ENCODE measurements at regions not wholly inside any gene's neighbourhood (a gene's known extent, or its start where the extent isn't known, plus 50 kb on each side); places are given as distances from the start of the nearest gene placed in this dataset.
"Not testable (repeated sequence)": the region's sequence is repeated elsewhere in the genome, so short reads cannot be mapped to it uniquely, and the experiment has no call there.

GRCh38 chr7:22039670-22040069 is 94.0 kb upstream of the CDCA7L start:
- Histone ChIP-seq H3K4ac (ENCODE audit: low read depth, low read length) (no peak overlapping the region), H2AFZ (ENCODE audit: low read length) (no peak overlapping the region), H2BK12ac (ENCODE audit: insufficient read length, low read depth, low read length) (no peak overlapping the region), H3K79me1 (ENCODE audit: insufficient read depth, low read depth, low read length, poor library complexity, severe bottlenecking) (no peaks in the 10 kb centered on the region), H3K18ac (ENCODE audit: insufficient read length, low read depth, low read length) (no peak overlapping the region), H3T11ph (ENCODE audit: low read length) (no peak overlapping the region), H2BK120ac (ENCODE audit: low read depth, low read length, poor library complexity, severe bottlenecking) (no peak overlapping the region), H3K9me3 (ENCODE audit: control insufficient read depth, low read depth, low read length) (no peaks in the 10 kb centered on the region), H3K27ac (ENCODE audit: insufficient read length, low read depth, low read length) (no peak overlapping the region), H4K20me1 (ENCODE audit: control insufficient read depth, insufficient read depth, insufficient read length) (no peaks in the 10 kb centered on the region), H3K23ac (ENCODE audit: insufficient read length, low read depth, low read length) (no peak overlapping the region), H3K9ac (ENCODE audit: extremely low read depth, insufficient read length, low read length) (no peak overlapping the region), H3K79me2 (ENCODE audit: insufficient read depth, low read length) (no peaks in the 10 kb centered on the region), H2BK5ac (ENCODE audit: insufficient read length, low read length) (no peak overlapping the region), H3K27me3 (ENCODE audit: insufficient read depth, low read length) (no peaks in the 10 kb centered on the region), H3K4me2 (ENCODE audit: insufficient read depth, insufficient read length, low read length) (no peak overlapping the region), H3K56ac (ENCODE audit: insufficient read length, low read depth, low read length) (no peak overlapping the region), H3K14ac (ENCODE audit: insufficient read depth, low read length) (no peak overlapping the region), H2BK15ac (ENCODE audit: low read depth, low read length) (no peak overlapping the region), H2BK20ac (ENCODE audit: low read depth, low read length, poor library complexity, severe bottlenecking) (no peak overlapping the region), H2AK5ac (ENCODE audit: insufficient read length, low read length) (no peak overlapping the region), H4K5ac (ENCODE audit: insufficient read length, low read depth, low read length) (no peak overlapping the region), H4K8ac (replicated peaks; ENCODE audit: insufficient read length, low read depth, low read length) (no peak overlapping the region), H3K4me1 (ENCODE audit: insufficient read depth, low read length) (no peaks in the 10 kb centered on the region), H3K23me2 (ENCODE audit: insufficient read length, low read depth, low read length, poor library complexity, severe bottlenecking) (no peaks in the 10 kb centered on the region), H4K91ac (ENCODE audit: insufficient read length, low read depth, low read length) (no peak overlapping the region)
- no peak overlapping the region for H3K4me3 Mint-ChIP-seq
- no peaks in the 10 kb centered on the region; a peak in 1 of 4 replicates for H3K4me1 Mint-ChIP-seq
- H3K36me3 Mint-ChIP-seq (ENCODE audit: insufficient read depth in 1 of 3, low read depth in 3 of 3) = peaks cover 3 to 17% (median 11%) of the 10 kb centered on the region in 3 experiments; a peak in 5 of 7 replicates
- no peak for DNase-seq
- WGBS (ENCODE audit: extremely low coverage, insufficient read length, low lambda C conversion rate) = no CpG with 5 or more reads among the region's 1 CpG
- H3K27ac Mint-ChIP-seq = no peak overlapping the region
- TF ChIP-seq, protein P1, sequence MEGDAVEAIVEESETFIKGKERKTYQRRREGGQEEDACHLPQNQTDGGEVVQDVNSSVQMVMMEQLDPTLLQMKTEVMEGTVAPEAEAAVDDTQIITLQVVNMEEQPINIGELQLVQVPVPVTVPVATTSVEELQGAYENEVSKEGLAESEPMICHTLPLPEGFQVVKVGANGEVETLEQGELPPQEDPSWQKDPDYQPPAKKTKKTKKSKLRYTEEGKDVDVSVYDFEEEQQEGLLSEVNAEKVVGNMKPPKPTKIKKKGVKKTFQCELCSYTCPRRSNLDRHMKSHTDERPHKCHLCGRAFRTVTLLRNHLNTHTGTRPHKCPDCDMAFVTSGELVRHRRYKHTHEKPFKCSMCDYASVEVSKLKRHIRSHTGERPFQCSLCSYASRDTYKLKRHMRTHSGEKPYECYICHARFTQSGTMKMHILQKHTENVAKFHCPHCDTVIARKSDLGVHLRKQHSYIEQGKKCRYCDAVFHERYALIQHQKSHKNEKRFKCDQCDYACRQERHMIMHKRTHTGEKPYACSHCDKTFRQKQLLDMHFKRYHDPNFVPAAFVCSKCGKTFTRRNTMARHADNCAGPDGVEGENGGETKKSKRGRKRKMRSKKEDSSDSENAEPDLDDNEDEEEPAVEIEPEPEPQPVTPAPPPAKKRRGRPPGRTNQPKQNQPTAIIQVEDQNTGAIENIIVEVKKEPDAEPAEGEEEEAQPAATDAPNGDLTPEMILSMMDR (conservative IDR thresholded peaks at IDR 0.05) = no peak
- peaks cover 17 to 18% of the 10 kb centered on the region in 2 experiments for H3K9me3 Mint-ChIP-seq
- H3K27me3 Mint-ChIP-seq (ENCODE audit: low read depth) = no peaks in the 10 kb centered on the region

- not testable (repeated sequence) for H3K79me2 ChIP-seq (ENCODE audit: insufficient read depth, low read length); H3K9ac ChIP-seq (ENCODE audit: extremely low read depth, insufficient read length, low read length); H4K8ac ChIP-seq (replicated peaks; ENCODE audit: insufficient read length, low read depth, low read length); H3K14ac ChIP-seq (ENCODE audit: insufficient read depth, low read length); H2AK5ac ChIP-seq (ENCODE audit: insufficient read length, low read length); H2AFZ ChIP-seq (ENCODE audit: low read length); H3K9me3 ChIP-seq (ENCODE audit: control insufficient read depth, low read depth, low read length); H3K4ac ChIP-seq (ENCODE audit: low read depth, low read length); H3K4me3 Mint-ChIP-seq; H3T11ph ChIP-seq (ENCODE audit: low read length); H3K56ac ChIP-seq (ENCODE audit: insufficient read length, low read depth, low read length); H3K4me1 Mint-ChIP-seq; H3K27me3 Mint-ChIP-seq (ENCODE audit: low read depth); H2BK5ac ChIP-seq (ENCODE audit: insufficient read length, low read length); H3K4me1 ChIP-seq (ENCODE audit: insufficient read depth, low read length); H3K23ac ChIP-seq (ENCODE audit: insufficient read length, low read depth, low read length); H3K27me3 ChIP-seq (ENCODE audit: insufficient read depth, low read length); H3K27ac ChIP-seq (ENCODE audit: insufficient read length, low read depth, low read length); H2BK15ac ChIP-seq (ENCODE audit: low read depth, low read length); H3K27ac Mint-ChIP-seq; H2BK120ac ChIP-seq (ENCODE audit: low read depth, low read length, poor library complexity, severe bottlenecking); H4K20me1 ChIP-seq (ENCODE audit: control insufficient read depth, insufficient read depth, insufficient read length); H2BK12ac ChIP-seq (ENCODE audit: insufficient read length, low read depth, low read length); H3K79me1 ChIP-seq (ENCODE audit: insufficient read depth, low read depth, low read length, poor library complexity, severe bottlenecking); DNase-seq; H3K23me2 ChIP-seq (ENCODE audit: insufficient read length, low read depth, low read length, poor library complexity, severe bottlenecking); H3K4me2 ChIP-seq (ENCODE audit: insufficient read depth, insufficient read length, low read length); H3K18ac ChIP-seq (ENCODE audit: insufficient read length, low read depth, low read length); H2BK20ac ChIP-seq (ENCODE audit: low read depth, low read length, poor library complexity, severe bottlenecking); H4K5ac ChIP-seq (ENCODE audit: insufficient read length, low read depth, low read length); H4K91ac ChIP-seq (ENCODE audit: insufficient read length, low read depth, low read length)
- no CpG with 5 or more reads among the region's 26 CpGs for WGBS (ENCODE audit: extremely low coverage, insufficient read length, low lambda C conversion rate)
- Mint-ChIP-seq H3K9me3 (peaks cover 33 to 45% of the 10 kb centered on the region in 2 experiments), H3K36me3 (ENCODE audit: insufficient read depth in 1 of 3, low read depth in 3 of 3) (peaks cover 9 to 46% (median 15%) of the 10 kb centered on the region in 3 experiments)
Measured at GRCh38 chr7:22032356-22032755, 86.7 kb upstream of the CDCA7L start.

All from H9 (cell line).